Tibial artery (tissue), 4 donors: ENCODE measurements at regions not wholly inside any gene's neighbourhood (a gene's known extent, or its start where the extent isn't known, plus 50 kb on each side); places are given as distances from the start of the nearest gene placed in this dataset.

Experiments used
- DNase-seq, 2 donors: peaks; one replicate each; pipeline ENCODE4 v3.0.0-alpha.2; 2019
- H3K27ac ChIP-seq, 2 donors: fragments of 200-600 bp; sonication (generic) in 1 of 2; 1 replicate in 1 of 2; 2 replicates in 1 of 2; pipeline ENCODE4 v1.5.1; 2018 to 2019; ENCODE audit warnings: mild to moderate bottlenecking in 1 of 2
- H3K27me3 ChIP-seq, 2 donors: fragments of 200-600 bp; sonication (generic) in 1 of 2; one replicate each; pipeline versions ENCODE4 v1.5.1 to v1.6.0; 2016 to 2019
- H3K36me3 ChIP-seq, 3 donors: fragments of 200-600 bp; sonication (generic) in 2 of 3; one replicate each; pipeline ENCODE4 v1.5.1; 2016 to 2019; ENCODE audit warnings: mild to moderate bottlenecking in 2 of 3
- H3K4me1 ChIP-seq, 4 donors: fragments of 200-600 bp; sonication (generic) in 2 of 4; 1 replicate in 3 of 4; 2 replicates in 1 of 4; pipeline ENCODE4 v1.5.1; 2016 to 2019
- H3K4me3 ChIP-seq, 2 donors: fragments of 200-600 bp; sonication (generic) in 1 of 2; 1 replicate in 1 of 2; 2 replicates in 1 of 2; pipeline ENCODE4 v1.5.1; 2018 to 2019; ENCODE audit warnings: mild to moderate bottlenecking in 2 of 2
- H3K9me3 ChIP-seq, 3 donors: fragments of 200-600 bp; sonication (generic) in 1 of 3; one replicate each; pipeline ENCODE4 v1.5.1; 2016 to 2019
- CTCF ChIP-seq, 2 experiments: fragments of 200-600 bp in 1 of 2; fragments of 450-650 bp in 1 of 2; IDR thresholded peaks; one replicate each; pipeline ENCODE4 v1.5.1; 2017 to 2019; ENCODE audit warnings: antibody characterized with exemption in 2 of 2, mild to moderate bottlenecking in 1 of 2, moderate library complexity in 1 of 2
- intact Hi-C: fragments of 100-400 bp; cut with DNase I; formaldehyde crosslinking; loops from one replicate; pipeline ENCODE4 v1.15.0; 2023; ENCODE audit warnings: low total_unique reads

- Histone ChIP-seq H3K9me3 (no peaks in the 10 kb centered on the region), H3K27ac (no peak overlapping the region), H3K36me3 (no peaks in the 10 kb centered on the region), H3K27me3 (peaks cover 0 to 49% of the 10 kb centered on the region in 2 donors), H3K4me3 (no peak overlapping the region), H3K4me1 (peaks cover 0 to 6% (median 4%) of the 10 kb centered on the region in 4 donors)
- no peak for DNase-seq
- intact Hi-C loops: no loop called here
- TF ChIP-seq CTCF (IDR thresholded peaks at IDR 0.05): no peak
Measured at GRCh38 chr7:128161466-128162125, 79.5 kb upstream of the LEP start.

- no peaks in the 10 kb centered on the region for H3K9me3 ChIP-seq
- intact Hi-C loops: no loop called here
- no peak for DNase-seq
- no peak overlapping the region for H3K27ac ChIP-seq
- TF ChIP-seq CTCF (IDR thresholded peaks at IDR 0.05): no peak
- H3K4me1 ChIP-seq: peaks cover 0 to 17% (median 14%) of the 10 kb centered on the region in 4 donors
- no peak overlapping the region for H3K4me3 ChIP-seq
- no peaks in the 10 kb centered on the region for H3K36me3 ChIP-seq
- peaks cover 0 to 56% of the 10 kb centered on the region in 2 donors for H3K27me3 ChIP-seq
Measured at GRCh38 chr7:128162666-128163065, 78.4 kb upstream of the LEP start.

GRCh38 chr7:128163473-128163872 lies 77.6 kb upstream of the LEP start:
- H3K4me1 ChIP-seq: peaks cover 0 to 24% (median 19%) of the 10 kb centered on the region in 4 donors
- TF ChIP-seq CTCF (IDR thresholded peaks at IDR 0.05): no peak
- H3K27ac ChIP-seq: no peak overlapping the region
- peaks cover 0 to 64% of the 10 kb centered on the region in 2 donors for H3K27me3 ChIP-seq
- no peaks in the 10 kb centered on the region for H3K36me3 ChIP-seq
- intact Hi-C loops: no loop called here
- H3K4me3 ChIP-seq: no peak overlapping the region
- H3K9me3 ChIP-seq: no peaks in the 10 kb centered on the region
- no peak for DNase-seq

GRCh38 chr7:128164061-128164954 lies 76.8 kb upstream of the LEP start:
- peaks cover 0 to 73% of the 10 kb centered on the region in 2 donors for H3K27me3 ChIP-seq

More at GRCh38 chr7:128164061-128164954, 76.8 kb upstream of the LEP start:
- no peaks in the 10 kb centered on the region for H3K9me3 ChIP-seq
- H3K27ac ChIP-seq: no peak overlapping the region
- no peak for DNase-seq
- H3K36me3 ChIP-seq: no peaks in the 10 kb centered on the region
- no peak overlapping the region for H3K4me3 ChIP-seq
- no peak for TF ChIP-seq CTCF (IDR thresholded peaks at IDR 0.05)
- intact Hi-C loops: no loop called here
- peaks cover 0 to 24% (median 19%) of the 10 kb centered on the region in 4 donors for H3K4me1 ChIP-seq
